ENCODE measurements at regions not wholly inside any gene's neighbourhood (a gene's known extent, or its start where the extent isn't known, plus 50 kb on each side); places are given as distances from the start of the nearest gene placed in this dataset.

- TF ChIP-seq CTCF (conservative IDR thresholded peaks at IDR 0.05; ENCODE audit: low read depth, low read length) (no peak), EZH2 (IDR thresholded peaks at IDR 0.05; ENCODE audit: borderline replicate concordance, low read depth, low read length, poor library complexity, severe bottlenecking) (no peak)
Observed at GRCh38 chr16:86899757-86900156, 321.4 kb downstream of the FOXL1 start.
